GM18505 (cell line): ENCODE measurements at regions not wholly inside any gene's neighbourhood (a gene's known extent, or its start where the extent isn't known, plus 50 kb on each side); places are given as distances from the start of the nearest gene placed in this dataset.
"Not testable (repeated sequence)": the region's sequence is repeated elsewhere in the genome, so short reads cannot be mapped to it uniquely, and the experiment has no call there.

Experiments
- ATAC-seq: cut with Tn5 transposase; IDR thresholded peaks from one replicate; pipeline ENCODE4 v1.9.1; 2021; ENCODE audit not compliant: unreplicated experiment
- POLR2A ChIP-seq: IDR thresholded peaks from 4 replicates; pipeline ENCODE4 v1.6.1; 2011; ENCODE audit warnings: borderline replicate concordance; ENCODE audit not compliant: insufficient read depth, insufficient read length; ENCODE audit errors: extremely low read depth

- no peak for ATAC-seq
- TF ChIP-seq POLR2A, result no peak
Measured at GRCh38 chr14:96686126-96686525, 111.1 kb upstream of the VRK1 start.

- ATAC-seq, result no peak
- no peak for TF ChIP-seq POLR2A
Measured at GRCh38 chr14:96688629-96689028, 108.6 kb upstream of the VRK1 start.

- no peak for TF ChIP-seq POLR2A
- ATAC-seq, result no peak
Measured at GRCh38 chr14:96690713-96691383, 106.3 kb upstream of the VRK1 start.

- no peak for TF ChIP-seq POLR2A
- no peak for ATAC-seq
Measured at GRCh38 chr14:96693252-96693820, 103.8 kb upstream of the VRK1 start.

GRCh38 chr14:96693987-96694386 lies 103.2 kb upstream of the VRK1 start:
- no peak for ATAC-seq

GRCh38 chr14:96698960-96699539 lies 98.1 kb upstream of the VRK1 start:
- peak; percentile 52 for ATAC-seq
- no peak for TF ChIP-seq POLR2A

More at GRCh38 chr14:96693987-96694386, 103.2 kb upstream of the VRK1 start:
- TF ChIP-seq POLR2A, result no peak

GRCh38 chr14:96699666-96700065 lies 97.5 kb upstream of the VRK1 start:
- TF ChIP-seq POLR2A, result no peak
- no peak for ATAC-seq

- TF ChIP-seq POLR2A, result no peak
- ATAC-seq, result no peak
Measured at GRCh38 chr14:96702831-96703230, 94.4 kb upstream of the VRK1 start.

- no peak for TF ChIP-seq POLR2A
- no peak for ATAC-seq
Measured at GRCh38 chr14:96705422-96706092, 91.6 kb upstream of the VRK1 start.

- TF ChIP-seq POLR2A, result no peak
- no peak for ATAC-seq
Measured at GRCh38 chr14:96706893-96707292, 90.3 kb upstream of the VRK1 start.

- no peak for TF ChIP-seq POLR2A
- no peak for ATAC-seq
Measured at GRCh38 chr14:96710060-96710666, 87.0 kb upstream of the VRK1 start.

- no peak for TF ChIP-seq POLR2A
- ATAC-seq, result no peak
Measured at GRCh38 chr14:96711559-96712267, 85.5 kb upstream of the VRK1 start.

GRCh38 chr14:96713426-96713825 lies 83.8 kb upstream of the VRK1 start:
- no peak for ATAC-seq
- TF ChIP-seq POLR2A, result no peak

- ATAC-seq, result not testable (repeated sequence)
Measured at GRCh38 chr14:96714537-96714936, 82.6 kb upstream of the VRK1 start.
